GOT3 (cell line): ENCODE measurements at regions not wholly inside any gene's neighbourhood (a gene's known extent, or its start where the extent isn't known, plus 50 kb on each side); places are given as distances from the start of the nearest gene placed in this dataset.

ENCODE experiments used
- DNase-seq: peaks from one replicate; lab custom pipeline; 2025; ENCODE audit warnings: mixed read lengths; lab: John Stamatoyannopoulos, UW

DNA sequence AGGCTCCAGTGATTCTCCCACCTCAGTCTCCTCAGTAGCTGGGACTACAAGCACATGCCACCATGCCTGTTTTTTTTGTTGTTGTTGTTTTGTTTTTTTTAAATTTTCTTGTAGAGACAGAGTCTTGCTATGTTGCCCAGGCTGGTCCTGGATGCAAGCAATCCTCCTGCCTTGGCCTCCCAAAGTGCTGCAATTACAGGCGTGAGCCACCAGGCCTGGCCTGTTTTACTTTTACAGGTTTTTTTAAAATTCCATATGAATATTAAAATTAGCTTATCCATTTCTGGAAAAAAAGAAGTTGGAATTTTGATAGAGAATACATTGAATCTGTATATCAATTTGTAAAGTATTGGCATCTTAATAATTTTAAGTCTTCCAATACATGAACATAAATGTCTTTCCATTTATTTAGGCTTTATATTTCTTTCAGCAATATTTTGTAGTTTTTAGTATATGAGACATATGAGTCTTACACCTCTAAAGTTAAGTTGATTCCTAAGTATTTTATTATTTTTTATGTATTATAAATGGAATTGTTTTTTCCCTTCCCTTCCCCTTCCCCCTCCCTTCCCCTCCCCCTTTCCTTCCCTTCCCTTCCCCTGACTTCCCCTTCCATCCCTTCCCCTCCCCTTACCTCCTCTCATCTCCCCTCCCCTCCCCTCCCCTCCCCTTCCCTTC is 323.5 kb upstream of the SALL1 start:
- no peak for DNase-seq

DNA sequence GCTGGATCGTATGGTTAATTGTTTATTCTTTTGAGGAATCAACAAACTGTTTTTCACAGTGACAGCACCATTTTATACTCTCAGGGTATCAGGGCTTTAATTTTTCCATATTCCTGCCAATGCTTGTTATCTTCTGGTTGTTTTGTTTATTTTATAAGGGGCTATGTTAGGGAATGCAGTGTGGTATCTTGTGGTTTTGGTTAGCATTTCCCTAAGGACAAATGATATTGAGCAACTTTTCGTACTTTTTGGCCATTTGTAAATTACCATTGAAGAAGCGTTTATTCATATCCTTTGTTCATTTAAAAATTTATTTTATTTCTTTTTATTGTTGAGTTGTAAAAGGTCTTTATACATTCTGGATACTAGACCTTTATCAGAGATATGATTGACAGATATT is 322.0 kb upstream of the SALL1 start:
- DNase-seq, result no peak

DNA sequence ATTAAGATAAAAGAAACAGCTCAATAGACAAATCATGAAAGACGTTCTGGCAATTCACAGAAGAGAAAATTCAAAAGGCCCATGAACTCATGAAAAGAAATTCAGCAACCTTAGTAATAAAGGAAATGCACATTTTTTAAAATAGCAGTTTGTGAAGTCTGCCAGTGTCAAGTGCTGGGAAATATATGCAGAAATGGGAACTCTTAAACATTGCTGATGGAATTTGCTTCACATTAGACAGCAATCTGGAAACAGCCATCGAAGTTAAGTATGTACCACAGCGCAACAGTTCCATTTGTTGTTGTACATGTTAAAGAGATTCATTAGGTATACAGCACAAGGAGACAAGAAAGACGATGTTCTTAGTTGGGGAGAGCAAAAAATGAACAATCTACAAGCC is 319.4 kb upstream of the SALL1 start:
- no peak for DNase-seq

DNA sequence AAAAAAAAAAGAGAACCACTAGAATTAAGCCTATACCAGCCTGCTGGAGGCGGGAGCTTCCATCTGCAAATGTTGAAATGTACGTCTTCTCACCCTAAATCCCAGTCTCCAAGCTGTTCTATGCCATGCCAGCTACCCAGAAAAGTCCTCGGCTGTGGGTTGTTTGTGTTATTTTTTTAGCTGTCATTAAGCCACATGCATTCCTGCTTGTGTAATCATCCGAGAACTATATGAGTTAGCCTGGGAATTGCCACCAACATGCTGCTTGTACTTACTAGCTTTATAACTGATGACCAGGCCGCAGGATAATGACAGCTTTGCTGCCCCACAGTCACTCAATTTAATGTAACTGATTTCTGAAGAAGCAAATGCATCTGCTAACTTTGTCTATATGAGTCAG is 313.9 kb upstream of the SALL1 start:
- DNase-seq, result no peak

DNA sequence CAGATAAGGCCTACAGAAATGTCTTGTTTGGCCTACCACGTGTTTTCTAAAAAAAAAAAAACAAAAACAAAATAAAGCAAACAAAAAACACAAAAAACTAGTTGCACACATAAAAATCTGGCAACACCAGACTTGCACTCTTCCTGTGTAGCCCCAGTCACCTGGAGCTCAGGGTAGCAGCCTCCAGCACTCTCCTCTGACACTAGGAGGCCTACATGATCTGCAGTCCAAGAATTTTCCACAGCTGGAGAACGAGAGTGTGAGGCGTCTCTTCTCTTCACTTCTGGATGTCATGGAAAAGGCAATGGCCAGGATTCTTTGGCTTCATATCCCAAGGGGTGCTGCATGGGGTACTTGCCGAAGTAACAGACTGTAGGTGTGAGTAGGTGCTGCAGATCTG is 310.2 kb upstream of the SALL1 start:
- DNase-seq, result no peak

DNA sequence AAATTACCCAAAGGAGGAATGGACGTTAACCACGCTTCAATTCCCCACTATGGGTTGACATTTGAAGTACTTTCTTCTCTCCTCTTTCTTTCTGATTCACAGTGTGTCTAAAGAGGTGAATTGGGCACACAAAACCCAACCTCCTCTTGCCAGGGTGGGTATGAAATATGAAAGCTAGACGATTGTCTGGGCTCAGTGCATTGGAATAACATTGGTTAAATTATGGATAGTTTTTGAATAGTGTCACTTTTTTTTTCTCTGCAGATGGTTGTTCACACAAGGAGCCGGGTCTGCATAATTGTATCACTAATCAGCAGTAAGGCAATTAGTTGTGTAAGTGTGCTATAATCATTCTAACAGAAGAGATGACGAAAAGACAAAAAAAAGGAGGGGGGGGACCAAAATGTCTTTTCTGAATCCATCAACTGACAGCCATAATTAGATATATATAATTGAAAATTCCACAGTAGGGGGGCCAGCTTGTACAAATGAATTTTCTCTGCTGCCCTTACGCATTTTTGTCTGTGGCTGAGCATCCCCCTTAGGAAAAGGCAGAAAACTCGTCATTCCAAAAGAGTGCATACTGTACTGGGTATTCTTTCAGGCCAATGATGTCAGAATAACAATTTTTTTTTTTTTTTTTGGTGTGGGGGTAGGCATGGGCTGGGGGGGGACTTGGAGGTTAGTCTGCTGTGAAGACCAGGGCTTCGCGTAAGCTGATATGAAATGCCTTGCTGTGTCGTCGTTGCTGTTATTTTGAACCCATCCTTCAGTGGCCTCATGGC is 307.5 kb upstream of the SALL1 start:
- DNase-seq, result no peak

- DNase-seq, result no peak
These were observed 306.7 kb upstream of the SALL1 start for GRCh38 chr16:51457775-51458174.

DNA sequence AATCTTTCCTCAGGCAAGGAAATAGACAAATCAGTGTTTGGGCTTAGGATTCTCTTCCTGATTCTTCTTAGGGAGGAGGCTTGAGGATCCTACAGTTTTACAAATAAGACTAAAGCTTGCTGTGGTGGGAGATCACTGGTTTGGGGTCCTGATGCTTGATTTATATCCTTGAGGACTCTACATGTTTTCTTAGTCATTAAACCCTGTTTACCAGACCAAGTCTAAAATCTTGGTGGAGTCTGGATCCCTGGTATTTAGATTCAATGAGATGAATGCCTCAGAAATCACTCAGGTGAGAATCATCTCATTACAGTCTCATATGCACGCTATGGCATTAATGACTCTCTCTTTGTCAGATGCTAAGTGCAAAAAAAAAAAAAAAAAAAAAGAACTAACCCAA is 304.3 kb upstream of the SALL1 start:
- no peak for DNase-seq

GRCh38 chr16:51453251-51453650 is 302.2 kb upstream of the SALL1 start:
- DNase-seq, result no peak

DNA sequence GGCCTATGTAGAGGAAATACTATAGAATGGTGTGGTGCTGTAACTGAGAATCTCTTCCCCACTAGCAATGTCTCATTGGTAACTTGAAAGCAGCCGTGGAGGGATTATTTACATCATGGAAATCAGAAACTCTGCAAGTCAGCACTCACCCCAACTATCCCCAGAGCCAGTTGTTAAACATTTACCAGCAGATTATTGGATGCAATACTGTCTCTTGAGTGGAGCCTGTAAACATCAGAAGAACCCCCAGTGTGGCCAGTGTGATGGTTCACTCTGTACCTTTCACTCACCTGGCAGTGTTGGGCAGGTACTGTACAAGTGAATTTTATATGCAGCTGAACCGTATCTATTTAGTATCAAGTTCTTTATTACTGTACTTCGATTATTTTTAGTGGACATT is 299.8 kb upstream of the SALL1 start:
- DNase-seq, result no peak

GRCh38 chr16:51450376-51450775 is 299.3 kb upstream of the SALL1 start:
- DNase-seq, result no peak

DNA sequence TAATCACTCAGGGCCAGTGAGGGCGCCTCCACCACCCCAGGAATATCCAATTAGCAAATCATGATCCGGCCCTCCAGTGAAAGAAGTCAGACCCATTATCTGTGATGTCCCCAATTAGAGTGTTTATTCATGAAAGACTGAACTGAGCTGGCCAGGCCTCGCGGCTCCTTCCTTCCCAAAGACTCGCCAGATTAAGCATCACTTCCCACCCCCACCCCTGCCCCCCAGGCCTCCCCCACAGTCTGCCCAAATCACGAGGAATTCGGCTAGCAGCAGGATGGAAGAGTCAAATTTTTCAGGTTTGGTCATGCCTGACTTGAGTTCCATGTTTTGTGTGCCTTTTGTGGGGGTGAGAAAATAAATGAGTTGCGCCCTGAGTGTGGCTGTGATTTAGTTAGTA is 298.4 kb upstream of the SALL1 start:
- no peak for DNase-seq

DNA sequence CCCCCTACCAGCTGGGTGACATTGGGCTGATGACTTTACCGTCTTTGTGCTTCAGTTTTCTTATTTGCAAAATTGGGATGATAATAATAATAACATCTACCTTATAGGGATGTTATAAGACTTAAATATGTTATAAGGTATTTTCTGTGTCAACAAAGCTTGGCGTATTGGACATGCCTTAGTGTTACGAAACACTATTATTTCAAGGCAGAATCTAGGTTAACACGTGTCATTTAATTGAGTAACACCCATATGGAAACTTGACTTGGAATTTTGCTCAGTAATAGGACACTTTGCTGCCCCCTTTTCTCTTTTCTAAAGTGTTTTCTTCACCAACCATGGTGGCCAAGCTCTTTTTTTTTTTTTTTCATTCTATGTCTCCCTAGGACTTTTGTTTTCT is 294.2 kb upstream of the SALL1 start:
- no peak for DNase-seq

GRCh38 chr16:51443934-51444333 is 292.9 kb upstream of the SALL1 start:
- DNase-seq, result no peak

GRCh38 chr16:51442141-51442870 is 291.2 kb upstream of the SALL1 start:
- no peak for DNase-seq

GRCh38 chr16:51440131-51440889 is 289.2 kb upstream of the SALL1 start:
- DNase-seq, result no peak

DNA sequence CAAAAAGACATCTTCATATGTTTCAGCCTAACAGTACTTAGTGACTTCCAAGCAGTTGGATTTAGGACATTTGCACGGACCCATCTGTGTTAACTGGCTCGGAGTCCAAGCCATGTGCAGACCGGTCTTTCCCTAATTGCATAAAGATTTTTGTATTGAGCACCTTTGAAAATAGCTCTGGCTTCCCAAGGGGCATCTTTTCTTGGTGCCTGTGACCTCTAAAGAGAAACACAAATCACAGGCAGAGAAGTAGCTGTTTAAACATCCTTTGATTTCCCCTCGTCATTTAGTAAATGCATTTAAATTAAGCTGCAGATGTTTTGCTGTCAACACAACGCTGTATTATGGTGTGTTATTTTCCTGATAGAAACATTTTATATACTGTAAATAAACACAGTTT is 288.2 kb upstream of the SALL1 start:
- DNase-seq, result no peak

DNA sequence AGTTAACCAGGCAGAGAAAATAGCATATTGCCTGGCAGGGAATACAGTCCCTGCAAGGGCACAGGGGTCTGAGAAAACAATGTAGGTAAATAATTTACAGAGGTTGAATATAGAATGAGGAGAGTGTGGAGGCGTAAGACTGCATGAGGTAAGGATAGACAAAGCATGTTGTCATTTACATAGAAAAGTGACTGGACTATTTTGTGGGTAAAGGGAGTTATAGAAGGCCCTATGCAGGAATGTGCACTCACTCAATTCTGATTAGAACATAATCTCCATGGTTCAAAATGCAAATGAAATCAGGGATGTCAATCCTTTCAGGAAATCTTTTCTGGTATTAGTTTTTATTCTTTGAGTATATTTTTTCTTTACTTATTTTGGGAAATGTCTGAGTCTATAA is 285.7 kb upstream of the SALL1 start:
- DNase-seq, result no peak

DNA sequence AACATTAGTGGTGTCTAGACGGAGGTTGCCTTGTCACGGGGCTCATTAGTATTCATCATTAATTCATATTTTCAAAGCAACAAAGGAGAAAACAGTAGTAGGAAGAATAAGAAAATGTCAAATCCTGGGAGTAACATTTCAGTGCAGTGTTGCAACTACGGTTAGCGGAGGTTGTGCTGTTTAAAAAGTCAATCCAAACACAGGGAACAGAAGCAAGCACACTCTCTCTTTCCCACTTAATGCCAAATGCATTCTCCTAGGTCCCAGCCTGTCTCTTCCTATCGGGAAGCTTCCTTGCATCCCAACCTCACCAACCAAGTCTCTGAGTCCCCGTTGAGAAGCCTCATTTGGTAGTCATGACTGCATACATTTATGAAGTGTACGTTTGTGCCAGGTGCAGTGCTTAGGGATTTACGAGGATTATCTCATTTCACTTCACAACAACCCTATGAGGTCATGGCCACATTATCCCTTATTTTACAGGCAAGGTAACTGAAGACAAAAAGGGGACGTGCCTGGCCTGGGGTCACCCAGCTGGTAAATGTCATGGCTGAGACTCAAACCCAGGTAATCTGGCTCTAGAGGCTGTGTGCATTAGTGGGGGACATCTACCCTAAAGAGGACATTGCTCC is 283.6 kb upstream of the SALL1 start:
- DNase-seq, result no peak

DNA sequence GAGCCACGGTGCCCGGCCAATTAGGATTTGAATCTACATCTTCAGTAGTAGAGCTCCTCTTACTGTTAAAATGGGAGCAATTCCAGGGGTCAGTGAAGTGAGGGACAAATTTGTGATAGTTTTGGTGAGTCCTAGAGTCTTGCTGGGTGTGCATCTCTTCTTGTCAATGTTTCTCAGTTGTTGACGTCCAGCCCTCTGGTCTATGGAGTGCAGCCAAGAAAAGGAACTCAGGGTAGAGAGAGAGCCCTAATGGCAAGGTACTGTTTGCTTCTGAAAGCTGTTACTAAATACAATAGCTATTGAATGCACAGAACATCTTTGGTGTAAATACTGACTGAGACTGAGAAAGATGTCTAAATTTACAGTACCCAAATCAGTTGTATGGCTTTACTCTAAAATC is 282.5 kb upstream of the SALL1 start:
- no peak for DNase-seq

DNA sequence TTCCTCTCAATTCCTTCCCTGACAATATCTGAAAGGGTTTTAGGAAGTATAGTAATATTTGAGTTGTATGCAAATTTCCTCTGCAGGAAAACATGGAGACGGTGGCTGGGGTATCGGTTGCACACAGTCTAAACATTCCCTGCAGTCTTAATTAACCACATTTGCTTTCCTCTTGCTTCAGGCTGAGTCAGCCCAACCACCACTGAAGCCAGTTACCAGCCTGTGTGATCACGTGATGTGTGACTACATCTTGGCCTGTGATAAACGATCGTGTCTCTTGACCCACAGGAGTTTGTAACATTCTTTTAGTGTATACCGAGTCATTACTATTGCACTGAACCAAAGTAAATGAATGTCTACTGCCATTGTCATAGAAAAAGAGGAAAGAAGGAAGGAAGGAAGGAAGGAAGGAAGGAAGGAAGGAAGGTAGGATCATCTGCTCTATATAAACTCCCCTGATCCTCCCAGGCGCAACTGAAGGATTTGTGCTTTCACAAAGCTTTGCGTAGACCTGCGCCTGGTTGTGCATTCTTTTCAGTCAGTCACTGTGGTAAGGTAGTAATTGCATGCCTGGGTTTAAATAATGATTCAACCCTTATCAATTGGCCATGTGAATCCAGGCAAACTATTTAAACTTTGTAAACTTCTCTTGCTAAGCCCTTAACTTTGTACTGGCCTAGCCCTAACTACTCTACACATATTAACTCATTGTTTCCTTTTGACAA is 280.6 kb upstream of the SALL1 start:
- DNase-seq, result peak; percentile 21
